HG03196 (cell line): ENCODE measurements at regions not wholly inside any gene's neighbourhood (a gene's known extent, or its start where the extent isn't known, plus 50 kb on each side); places are given as distances from the start of the nearest gene placed in this dataset.

Experiments
- ATAC-seq: cut with Tn5 transposase; IDR thresholded peaks from one replicate; pipeline ENCODE4 v1.9.1; 2021; ENCODE audit not compliant: unreplicated experiment

- no peak for ATAC-seq
Observed at GRCh38 chr5:165805756-165806155, 2300.3 kb downstream of the MAT2B start.

- ATAC-seq = no peak
Observed at GRCh38 chr5:165808335-165808734, 2302.9 kb downstream of the MAT2B start.

- ATAC-seq = no peak
Observed at GRCh38 chr5:165809914-165810313, 2304.5 kb downstream of the MAT2B start.

GRCh38 chr5:165829504-165829903 lies 2324.1 kb downstream of the MAT2B start:
- no peak for ATAC-seq

- no peak for ATAC-seq
Observed at GRCh38 chr5:165834891-165835290, 2329.5 kb downstream of the MAT2B start.

- no peak for ATAC-seq
Observed at GRCh38 chr5:165836046-165836445, 2330.6 kb downstream of the MAT2B start.

GRCh38 chr5:165837286-165837685 lies 2331.9 kb downstream of the MAT2B start:
- ATAC-seq = no peak

GRCh38 chr5:165844571-165844970 lies 2339.2 kb downstream of the MAT2B start:
- ATAC-seq = no peak

- no peak for ATAC-seq
Observed at GRCh38 chr5:165858118-165858517, 2352.7 kb downstream of the MAT2B start.

- ATAC-seq = no peak
Observed at GRCh38 chr5:165859251-165859650, 2353.8 kb downstream of the MAT2B start.

- no peak for ATAC-seq
Observed at GRCh38 chr5:165863239-165863638, 2357.8 kb downstream of the MAT2B start.

GRCh38 chr5:165871291-165871690 lies 2365.9 kb downstream of the MAT2B start:
- no peak for ATAC-seq

- no peak for ATAC-seq
Observed at GRCh38 chr5:165874851-165875250, 2369.4 kb downstream of the MAT2B start.

- no peak for ATAC-seq
Observed at GRCh38 chr5:165876538-165876937, 2371.1 kb downstream of the MAT2B start.

GRCh38 chr5:165877475-165877874 lies 2372.1 kb downstream of the MAT2B start:
- no peak for ATAC-seq

GRCh38 chr5:165881259-165881658 lies 2375.8 kb downstream of the MAT2B start:
- no peak for ATAC-seq

- ATAC-seq = no peak
Observed at GRCh38 chr5:165882099-165882498, 2376.7 kb downstream of the MAT2B start.

- ATAC-seq = no peak
Observed at GRCh38 chr5:165885623-165886350, 2380.4 kb downstream of the MAT2B start.

GRCh38 chr5:165887147-165887546 lies 2381.7 kb downstream of the MAT2B start:
- ATAC-seq = no peak

GRCh38 chr5:165892383-165892782 lies 2387.0 kb downstream of the MAT2B start:
- ATAC-seq = no peak

- ATAC-seq = no peak
Observed at GRCh38 chr5:165894916-165895315, 2389.5 kb downstream of the MAT2B start.

GRCh38 chr5:165903835-165904234 lies 2387.6 kb upstream of the WWC1 start:
- ATAC-seq = no peak

- no peak for ATAC-seq
Observed at GRCh38 chr5:165906871-165907270, 2384.6 kb upstream of the WWC1 start.
